Amniotic stem cell (primary cell): ENCODE measurements at regions not wholly inside any gene's neighbourhood (a gene's known extent, or its start where the extent isn't known, plus 50 kb on each side); places are given as distances from the start of the nearest gene placed in this dataset.
A peak's percentile ranks its signal among the peaks of the same experiment; 100 is the strongest.
"Not testable (repeated sequence)": the region's sequence is repeated elsewhere in the genome, so short reads cannot be mapped to it uniquely, and the experiment has no call there.

ENCODE experiments used
- DNase-seq: peaks from one replicate; lab custom pipeline; 2025; lab: John Stamatoyannopoulos, UW

- DNase-seq, result no peak
These were observed 121.1 kb downstream of the BOD1 start for GRCh38 chr5:173495225-173495904.

- DNase-seq, result no peak
These were observed 122.0 kb downstream of the BOD1 start for GRCh38 chr5:173494446-173494845.

GRCh38 chr5:173493846-173494245 is 122.6 kb downstream of the BOD1 start:
- DNase-seq, result no peak

DNA sequence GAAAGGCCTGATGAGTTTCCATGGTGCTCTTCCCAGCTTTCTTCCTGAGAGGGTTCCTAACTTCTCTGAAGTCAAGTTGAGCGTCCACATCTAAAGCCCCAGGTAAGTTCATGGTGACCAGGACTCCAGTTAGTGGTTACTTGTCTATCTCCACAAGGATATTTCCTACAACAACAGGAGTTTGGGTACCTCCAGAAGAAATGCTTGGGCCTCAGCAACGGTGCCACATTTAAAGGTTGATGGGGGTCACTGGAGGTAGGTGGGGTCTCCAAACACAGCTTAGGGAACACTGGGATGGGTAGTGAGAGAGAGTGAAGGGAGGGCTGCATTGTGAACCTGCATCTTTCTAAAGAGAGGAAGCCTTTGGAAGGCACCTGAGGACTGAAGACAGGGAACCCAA is 123.4 kb downstream of the BOD1 start:
- no peak for DNase-seq

DNA sequence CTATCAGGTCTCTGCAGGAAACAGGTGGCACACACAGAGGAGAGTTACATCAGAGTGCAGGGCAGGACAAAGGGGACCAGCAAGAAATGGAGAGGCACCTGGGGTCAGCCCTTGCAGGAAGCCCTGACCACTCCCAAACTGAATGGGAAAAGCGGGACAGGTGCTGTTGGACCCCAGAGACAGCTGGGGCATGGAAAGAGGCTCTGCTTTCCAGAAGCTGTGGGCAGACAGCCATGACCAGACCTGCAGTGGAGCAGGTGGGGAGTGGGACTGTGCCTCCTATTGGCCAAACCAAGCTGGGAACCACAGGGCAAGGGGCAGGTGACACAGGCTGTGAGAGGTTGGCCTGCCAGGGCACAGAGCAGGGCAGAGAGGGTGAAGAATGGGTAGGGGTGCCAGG is 125.8 kb downstream of the BOD1 start:
- DNase-seq, result no peak

- DNase-seq, result no peak
These were observed 128.3 kb downstream of the BOD1 start for GRCh38 chr5:173488144-173488543.

DNA sequence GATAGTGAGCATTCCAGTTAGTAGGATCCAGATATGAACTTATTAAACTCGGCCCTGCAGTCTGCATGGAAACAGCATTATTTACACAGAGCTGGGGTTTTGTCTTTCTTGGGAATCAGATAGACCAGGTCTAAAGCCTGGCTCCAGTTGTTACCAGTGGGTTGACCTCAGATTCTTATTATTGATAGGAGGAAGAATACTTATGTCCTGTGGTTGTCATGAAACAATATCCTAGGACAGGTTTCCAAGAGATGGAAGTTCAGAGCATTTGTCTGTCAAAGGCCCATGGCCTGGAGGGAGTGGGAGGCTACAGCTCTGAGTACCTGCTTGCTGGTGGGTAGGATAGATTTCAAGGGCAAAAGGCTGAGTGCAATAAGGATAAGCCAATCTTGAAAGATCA is 129.2 kb downstream of the BOD1 start:
- no peak for DNase-seq

DNA sequence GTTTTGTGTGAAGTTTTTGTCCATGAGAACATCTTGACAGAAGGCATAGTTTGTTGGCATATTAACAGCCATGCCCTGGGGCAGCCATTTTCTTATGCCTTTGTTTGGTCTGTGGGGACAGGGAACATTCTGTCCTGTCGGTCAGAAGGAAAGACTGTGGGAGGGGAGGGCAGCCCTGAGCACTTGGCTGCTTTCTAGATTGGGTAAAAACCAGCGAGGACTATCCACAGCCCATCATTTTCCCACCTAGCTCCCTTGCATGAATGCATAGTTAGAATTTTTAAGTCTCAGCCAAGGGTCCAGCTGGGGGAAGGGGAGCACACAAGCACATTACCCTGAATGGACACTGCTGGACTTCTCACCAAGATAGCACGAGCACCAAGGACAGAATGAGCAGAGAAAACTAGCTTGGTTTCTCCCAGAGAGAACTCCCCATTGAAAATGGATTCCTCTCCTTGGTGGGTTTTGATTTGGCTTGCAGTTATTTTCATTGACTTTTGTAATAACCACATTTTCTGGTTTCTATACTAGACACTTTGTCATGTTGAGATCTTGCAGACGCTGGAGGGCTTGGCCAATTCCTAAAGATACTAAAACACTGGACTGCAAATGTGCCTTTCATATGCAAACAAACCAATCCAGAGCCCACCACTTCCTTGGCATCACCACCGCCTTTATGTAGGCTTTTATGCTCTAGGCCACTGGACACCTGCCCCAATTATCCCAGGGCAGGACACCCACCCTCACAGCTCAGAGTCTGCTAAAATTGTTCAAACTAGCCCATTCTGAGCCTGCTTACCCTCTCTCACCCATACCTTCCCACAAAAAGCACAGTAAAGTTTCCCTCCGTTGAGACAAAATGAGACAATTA is 129.9 kb downstream of the BOD1 start:
- DNase-seq, result no peak

DNA sequence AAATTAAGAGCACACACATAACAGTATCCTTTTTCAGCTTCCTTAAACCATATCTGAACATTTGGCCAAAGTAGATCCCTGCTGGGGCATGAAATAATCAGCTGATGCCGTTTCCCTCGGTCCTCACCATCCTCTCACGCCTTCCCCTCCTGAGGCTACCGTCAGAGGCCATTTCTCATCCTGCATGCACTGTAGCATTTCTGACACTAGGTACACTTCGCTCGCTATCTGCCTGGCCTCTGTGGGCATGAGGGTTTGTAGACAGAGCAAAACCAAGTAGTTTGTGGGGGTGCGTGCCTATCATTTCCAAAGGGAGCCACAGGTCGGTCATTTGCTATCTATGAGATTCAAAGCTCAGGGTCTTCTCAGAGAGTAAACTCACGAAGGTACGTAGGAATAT is 131.9 kb downstream of the BOD1 start:
- no peak for DNase-seq

- not testable (repeated sequence) for DNase-seq
These were observed 132.9 kb downstream of the BOD1 start for GRCh38 chr5:173483599-173483998.

GRCh38 chr5:173483160-173483559 is 133.3 kb downstream of the BOD1 start:
- DNase-seq, result no peak

- DNase-seq, result no peak
These were observed 134.6 kb downstream of the BOD1 start for GRCh38 chr5:173481821-173482220.

- DNase-seq, result no peak
These were observed 135.6 kb downstream of the BOD1 start for GRCh38 chr5:173480896-173481295.

- DNase-seq, result no peak
These were observed 136.7 kb downstream of the BOD1 start for GRCh38 chr5:173479711-173480110.

GRCh38 chr5:173477345-173478040 is 139.0 kb downstream of the BOD1 start:
- DNase-seq, result no peak

GRCh38 chr5:173475780-173476179 is 140.7 kb downstream of the BOD1 start:
- DNase-seq, result no peak

DNA sequence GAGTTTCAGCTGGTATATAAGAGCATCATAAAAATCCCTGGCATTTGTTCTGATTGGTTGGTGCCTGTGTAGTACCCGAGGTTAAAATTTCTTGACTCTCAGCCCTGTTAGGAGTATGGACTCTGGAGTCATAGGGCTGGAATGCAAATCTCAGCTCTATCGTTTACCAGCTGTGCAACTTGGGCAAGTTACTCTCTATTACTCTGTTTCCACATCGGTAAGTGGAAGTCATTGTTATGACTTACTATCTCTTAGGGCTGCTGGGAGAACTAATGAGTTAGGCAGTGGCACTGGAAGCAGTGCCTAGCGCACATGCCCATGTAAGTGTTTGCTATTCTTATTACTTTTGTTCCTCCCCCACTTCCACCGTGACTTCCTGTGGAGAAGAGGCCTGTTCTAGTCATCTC is 141.6 kb downstream of the BOD1 start:
- DNase-seq, result no peak

DNA sequence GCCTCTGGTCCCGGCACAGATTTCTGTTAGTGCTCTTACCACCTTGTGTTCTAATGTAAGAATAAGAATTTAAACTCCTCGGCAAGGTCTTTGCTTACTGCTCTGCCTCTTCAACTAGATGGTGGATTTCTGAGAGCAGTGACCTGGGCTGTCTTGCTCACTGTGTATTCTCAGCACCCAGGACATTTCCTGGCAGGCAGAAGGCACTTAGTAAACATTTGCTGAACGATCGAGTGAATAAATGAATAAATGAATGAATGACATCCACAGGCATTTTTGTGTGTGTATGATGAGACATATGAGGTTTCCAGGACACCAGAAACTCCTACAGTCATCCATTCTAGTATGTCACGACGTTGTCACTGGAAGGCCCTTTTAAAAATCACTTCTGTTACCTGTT is 143.2 kb downstream of the BOD1 start:
- no peak for DNase-seq

DNA sequence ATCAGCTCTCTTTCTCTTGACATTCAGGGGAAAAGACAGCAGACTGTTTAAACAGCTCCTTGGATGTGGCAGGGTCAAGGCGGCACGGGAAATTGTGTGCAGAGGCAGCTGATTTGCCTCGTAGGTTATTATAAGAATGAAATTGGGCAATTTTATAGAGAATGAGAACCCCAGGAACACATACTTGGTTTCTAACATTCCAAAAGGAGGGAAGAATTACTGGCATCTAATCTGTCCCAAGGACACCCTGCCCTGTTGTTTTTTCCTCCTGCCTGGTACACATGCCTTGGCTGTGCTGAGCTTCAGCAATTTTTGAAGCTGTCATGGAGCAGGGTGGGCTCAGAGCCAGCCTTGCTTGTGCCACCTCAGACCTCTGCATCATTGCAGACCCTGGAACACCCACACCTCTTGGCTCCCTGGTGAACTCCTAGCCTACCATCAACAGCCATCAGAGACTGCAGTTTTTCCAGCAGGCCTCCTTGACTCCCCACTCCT is 143.6 kb downstream of the BOD1 start:
- no peak for DNase-seq

DNA sequence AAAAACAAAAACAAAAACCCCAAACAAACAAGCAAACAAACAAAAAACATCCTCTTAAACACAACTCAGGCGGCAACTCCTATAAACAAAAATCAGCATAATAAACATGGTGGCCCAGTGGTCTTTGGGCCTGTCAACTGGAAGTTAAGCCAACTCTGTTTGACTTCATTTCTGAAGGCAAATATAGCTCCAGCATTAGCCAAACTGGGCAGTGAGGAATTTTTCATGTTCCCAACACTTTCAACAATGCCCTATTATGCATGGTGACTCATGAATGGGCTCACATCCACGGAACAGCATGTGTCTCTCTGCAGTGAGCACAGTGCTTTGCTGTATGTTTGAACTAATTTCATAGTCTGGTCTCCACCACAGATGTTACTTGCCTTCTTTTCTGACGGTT is 143.9 kb upstream of the STC2 start:
- peak; percentile 72 for DNase-seq

GRCh38 chr5:173468821-173469251 is 140.6 kb upstream of the STC2 start:
- no peak for DNase-seq

GRCh38 chr5:173466227-173466626 is 138.0 kb upstream of the STC2 start:
- no peak for DNase-seq

- no peak for DNase-seq
These were observed 136.6 kb upstream of the STC2 start for GRCh38 chr5:173464813-173465212.
